Endothelial cell of umbilical vein (primary cell): ENCODE measurements at regions not wholly inside any gene's neighbourhood (a gene's known extent, or its start where the extent isn't known, plus 50 kb on each side); places are given as distances from the start of the nearest gene placed in this dataset.

Source experiments
- BruUV-seq: library from RNA; stranded (reverse); fragments of 400-500 nt; replicated peaks from 2 replicates; lab custom pipeline; 2021; lab: Mats Ljungman, UMichigan
- CTCF ChIA-PET: fragments of 300-600, 350-600 bp; sonication (Branson Sonifier 250); formaldehyde crosslinking; loops from one replicate; lab custom pipeline; 2021; ENCODE audit warnings: antibody characterized with exemption, inconsistent platforms; lab: Charles Lee
- POLR2A ChIA-PET: fragments of 300-600, 350-600 bp; sonication (Branson Sonifier 250); formaldehyde crosslinking; loops from one replicate; lab custom pipeline; 2021; ENCODE audit warnings: antibody characterized with exemption, inconsistent platforms; lab: Charles Lee
- DNase-seq: peaks from one replicate; pipeline ENCODE4 v3.0.0-alpha.2; 2011; ENCODE audit warnings: low read depth, low spot score
- FAIRE-seq: peaks from 2 replicates; lab custom pipeline; 2011; peaks lifted over from hg19 to GRCh38; lab: Jason Lieb, UNC
- H2AFZ ChIP-seq: 2 replicates; pipeline ENCODE4 v1.6.0; 2012; ENCODE audit warnings: low read depth, low read length, control low read depth, inconsistent platforms
- H3K27ac ChIP-seq: 2 replicates; pipeline ENCODE4 v1.5.1; 2011; ENCODE audit warnings: low read depth, mild to moderate bottlenecking, control low read depth, low read length, moderate library complexity; ENCODE audit not compliant: insufficient read depth
- H3K27me3 ChIP-seq, 2 experiments: 2 replicates each; pipeline versions ENCODE4 v1.6.0 to v1.6.1; 2011; ENCODE audit warnings: low read length in 2 of 2, mixed read lengths in 1 of 2; ENCODE audit not compliant: control insufficient read depth in 2 of 2, insufficient read depth in 2 of 2
- H3K36me3 ChIP-seq, 2 experiments: 2 replicates in 1 of 2; 3 replicates in 1 of 2; pipeline ENCODE4 v1.5.1; 2011; ENCODE audit warnings: low read length in 2 of 2, mild to moderate bottlenecking in 1 of 2, moderate library complexity in 1 of 2; ENCODE audit not compliant: control insufficient read depth in 2 of 2, insufficient read depth in 2 of 2; ENCODE audit errors: extremely low read depth in 1 of 2
- H3K4me1 ChIP-seq: 3 replicates; pipeline ENCODE4 v1.5.1; 2011; ENCODE audit warnings: mild to moderate bottlenecking, low read length; ENCODE audit not compliant: control insufficient read depth, insufficient read depth; ENCODE audit errors: extremely low read depth
- H3K4me2 ChIP-seq: 2 replicates; pipeline ENCODE4 v1.6.1; 2011; ENCODE audit warnings: low read length, control low read depth, mixed read lengths; ENCODE audit not compliant: insufficient read depth
- H3K4me3 ChIP-seq, 3 experiments: fragments of 200-600 bp in 1 of 3; sonication (generic), shearing (Covaris generic) in 1 of 3; replicated peaks in 1 of 3; 2 replicates each; pipeline ENCODE4 v1.5.1; 2011 to 2016; ENCODE audit warnings: control low read depth in 3 of 3, low read length in 3 of 3, mild to moderate bottlenecking in 2 of 3, inconsistent platforms in 1 of 3, low read depth in 1 of 3, moderate library complexity in 1 of 3; ENCODE audit not compliant: insufficient read depth in 1 of 3
- H3K79me2 ChIP-seq: 2 replicates; pipeline ENCODE4 v1.6.0; 2012; ENCODE audit warnings: low read length, inconsistent platforms; ENCODE audit not compliant: control insufficient read depth, insufficient read depth
- H3K9ac ChIP-seq: replicated peaks from 2 replicates; pipeline ENCODE3; 2011; ENCODE audit warnings: low read length, control low read depth; ENCODE audit not compliant: insufficient read depth; ENCODE audit errors: extremely low read depth
- H3K9me1 ChIP-seq: replicated peaks from 3 replicates; pipeline ENCODE4 v1.6.0; 2011; ENCODE audit warnings: mild to moderate bottlenecking, low read length; ENCODE audit not compliant: control insufficient read depth, insufficient read depth; ENCODE audit errors: extremely low read depth
- H3K9me3 ChIP-seq: replicated peaks from 2 replicates; pipeline ENCODE4 v1.5.1; 2012; ENCODE audit warnings: low read length, inconsistent platforms; ENCODE audit not compliant: control insufficient read depth, insufficient read depth
- H4K20me1 ChIP-seq: replicated peaks from 2 replicates; pipeline ENCODE3; 2011; ENCODE audit warnings: mild to moderate bottlenecking, low read length; ENCODE audit not compliant: control insufficient read depth, insufficient read depth; ENCODE audit errors: extremely low read depth
- EZH2 ChIP-seq: IDR thresholded peaks from 2 replicates; pipeline ENCODE4 v1.6.1; 2012; ENCODE audit warnings: borderline replicate concordance, low read depth, mild to moderate bottlenecking, moderate library complexity, low read length, inconsistent platforms; ENCODE audit not compliant: severe bottlenecking
- FOS ChIP-seq: IDR thresholded peaks from 2 replicates; pipeline ENCODE4 v1.6.1; 2011; ENCODE audit warnings: mild to moderate bottlenecking, low read length, moderate library complexity, borderline replicate concordance; ENCODE audit not compliant: insufficient read depth
- GATA2 ChIP-seq: IDR thresholded peaks from 2 replicates; pipeline ENCODE4 v1.7.0; 2011; ENCODE audit warnings: low read depth, mild to moderate bottlenecking, moderate library complexity, mixed read lengths, low read length; ENCODE audit not compliant: insufficient read length, insufficient read depth
- JUN ChIP-seq: IDR thresholded peaks from 2 replicates; pipeline ENCODE4 v1.6.1; 2011; ENCODE audit warnings: borderline replicate concordance, low read depth; ENCODE audit not compliant: insufficient read length, insufficient read depth
- MYC ChIP-seq: IDR thresholded peaks from one replicate; pipeline ENCODE4 v1.6.1; 2011; ENCODE audit warnings: mild to moderate bottlenecking, low read depth, low read length
- POLR2A ChIP-seq: IDR thresholded peaks from 2 replicates; pipeline ENCODE4 v1.6.1; 2012; ENCODE audit warnings: low read depth, mild to moderate bottlenecking, control low read depth, low read length
- POLR2AphosphoS5 ChIP-seq: IDR thresholded peaks from 2 replicates; pipeline ENCODE4 v1.6.1; 2012; ENCODE audit warnings: low read depth, mild to moderate bottlenecking, control low read depth, low read length, moderate library complexity; ENCODE audit not compliant: insufficient read depth
- dilution Hi-C: fragments of 300-500 bp; cut with MboI; formaldehyde crosslinking; loops from one replicate; pipeline ENCODE4 v1.15.0; 2019; ENCODE audit warnings: low sequenced_read_pairs; ENCODE audit not compliant: extremely low pct_ligation_motif_present
- intact Hi-C: fragments of 100-400 bp; cut with micrococcal nuclease; formaldehyde crosslinking; loops from one replicate; pipeline ENCODE4 v1.10.0; 2022
- TF ChIP-seq, protein P1 (sequence below), 2 donors: IDR thresholded peaks; 1 replicate in 1 of 2; 2 replicates in 1 of 2; pipeline ENCODE4 v1.5.1; 2011; ENCODE audit warnings: low read length in 2 of 2, mild to moderate bottlenecking in 2 of 2, moderate library complexity in 2 of 2, control low read depth in 1 of 2, inconsistent platforms in 1 of 2, low read depth in 1 of 2; ENCODE audit not compliant: insufficient read depth in 1 of 2; ENCODE audit errors: extremely low read depth in 1 of 2
- TF ChIP-seq, protein P2 (sequence below): IDR thresholded peaks from 2 replicates; pipeline ENCODE4 v1.6.1; 2011; ENCODE audit not compliant: insufficient read depth, insufficient read length

DNA sequence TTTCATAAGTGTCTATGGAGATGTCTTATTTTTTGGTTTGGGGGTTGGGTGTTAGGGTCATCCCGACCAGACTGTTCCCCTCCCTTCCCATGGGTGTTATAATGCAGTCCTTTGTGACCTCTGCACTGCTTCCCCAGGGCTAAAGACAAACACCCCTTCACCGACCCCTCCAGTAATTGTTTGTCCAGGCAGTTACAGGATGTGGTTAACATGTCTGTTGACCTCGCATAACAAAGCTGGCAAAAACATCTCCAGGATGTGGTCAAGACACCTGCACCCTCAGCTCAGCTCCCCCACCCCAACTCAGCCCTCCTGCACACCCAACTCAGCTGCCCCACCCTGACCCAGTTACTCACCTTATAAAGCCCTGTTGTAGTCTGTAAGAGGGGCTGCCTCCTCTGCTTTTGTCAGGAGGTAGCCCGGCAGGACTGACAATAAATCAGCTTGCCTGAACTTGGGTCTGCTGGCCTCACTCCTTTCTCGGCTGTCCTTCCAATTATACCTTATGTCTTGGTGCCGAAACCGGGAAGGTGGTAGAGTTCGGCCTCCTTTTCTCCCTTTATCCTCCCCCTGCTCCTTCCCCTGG is 102.2 kb downstream of the ZNF92 start:
- H2AFZ ChIP-seq, result no peak overlapping the region
- H3K4me3 ChIP-seq, result no peak overlapping the region
- no peaks in the 10 kb centered on the region for H3K79me2 ChIP-seq
- TF ChIP-seq JUN, result no peak
- peak; percentile 82 for TF ChIP-seq POLR2AphosphoS5
- peak; percentile 25 for TF ChIP-seq FOS
- no peak for TF ChIP-seq EZH2
- H4K20me1 ChIP-seq, result no peaks in the 10 kb centered on the region
- H3K27ac ChIP-seq, result no peak overlapping the region
- no peak overlapping the region for H3K4me2 ChIP-seq
- peak; percentile 65 for DNase-seq
- H3K36me3 ChIP-seq, result no peaks in the 10 kb centered on the region
- intact Hi-C loops, result no loop called here
- FAIRE-seq, result no peak
- H3K27me3 ChIP-seq, result no peaks in the 10 kb centered on the region
- H3K9me3 ChIP-seq, result no peaks in the 10 kb centered on the region
- H3K9me1 ChIP-seq, result no peaks in the 10 kb centered on the region
- H3K9ac ChIP-seq, result no peak overlapping the region
- POLR2A ChIA-PET, result interaction anchor here (1.0 kb wide), 1 partner anchor 102 kb away, joined by 3 read pairs; the partner anchor contains the start of gene ZNF92
- H3K4me1 ChIP-seq, result peaks cover 4% of the 10 kb centered on the region
- dilution Hi-C loops, result no loop called here
- no TSS peak for BruUV-seq
- CTCF ChIA-PET, result no interaction called here

DNA sequence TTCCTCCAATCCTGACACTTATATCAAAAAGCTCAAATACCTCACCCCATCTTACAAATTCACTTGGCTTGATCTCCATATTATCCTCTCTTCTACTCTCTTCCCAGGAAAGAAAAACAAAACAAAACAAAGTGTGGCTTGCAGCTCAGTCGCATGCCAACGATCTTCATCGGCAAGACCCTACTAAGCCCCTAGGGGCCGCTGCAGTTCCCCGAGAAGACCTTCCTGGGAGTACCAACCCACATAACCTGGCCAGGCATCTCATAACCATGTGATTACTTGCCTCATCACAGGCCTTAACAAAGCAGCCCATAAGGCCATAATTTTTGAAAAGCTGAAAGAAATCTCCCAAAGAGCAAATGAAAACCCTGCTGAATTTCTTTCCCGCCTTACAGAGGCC is 103.7 kb downstream of the ZNF92 start:
- dilution Hi-C loops (no loop called here), intact Hi-C loops (no loop called here)
- no peak overlapping the region for H3K4me3 ChIP-seq
- H3K79me2 ChIP-seq, result no peaks in the 10 kb centered on the region
- no peak overlapping the region for H2AFZ ChIP-seq
- ChIA-PET POLR2A (no interaction called here), CTCF (interaction anchor here (0.6 to 1.2 kb wide), 2 partner anchors 11 to 528 kb away, joined by 3 read pairs; no protein-coding TSS in a partner anchor)
- no peak overlapping the region for H3K9ac ChIP-seq
- DNase-seq (no peak), FAIRE-seq (no peak)
- H4K20me1 ChIP-seq, result no peaks in the 10 kb centered on the region
- BruUV-seq, result no TSS peak
- no peaks in the 10 kb centered on the region for H3K9me1 ChIP-seq
- H3K36me3 ChIP-seq, result no peaks in the 10 kb centered on the region
- H3K4me1 ChIP-seq, result peaks cover 4% of the 10 kb centered on the region
- no peaks in the 10 kb centered on the region for H3K9me3 ChIP-seq
- TF ChIP-seq, protein P1, sequence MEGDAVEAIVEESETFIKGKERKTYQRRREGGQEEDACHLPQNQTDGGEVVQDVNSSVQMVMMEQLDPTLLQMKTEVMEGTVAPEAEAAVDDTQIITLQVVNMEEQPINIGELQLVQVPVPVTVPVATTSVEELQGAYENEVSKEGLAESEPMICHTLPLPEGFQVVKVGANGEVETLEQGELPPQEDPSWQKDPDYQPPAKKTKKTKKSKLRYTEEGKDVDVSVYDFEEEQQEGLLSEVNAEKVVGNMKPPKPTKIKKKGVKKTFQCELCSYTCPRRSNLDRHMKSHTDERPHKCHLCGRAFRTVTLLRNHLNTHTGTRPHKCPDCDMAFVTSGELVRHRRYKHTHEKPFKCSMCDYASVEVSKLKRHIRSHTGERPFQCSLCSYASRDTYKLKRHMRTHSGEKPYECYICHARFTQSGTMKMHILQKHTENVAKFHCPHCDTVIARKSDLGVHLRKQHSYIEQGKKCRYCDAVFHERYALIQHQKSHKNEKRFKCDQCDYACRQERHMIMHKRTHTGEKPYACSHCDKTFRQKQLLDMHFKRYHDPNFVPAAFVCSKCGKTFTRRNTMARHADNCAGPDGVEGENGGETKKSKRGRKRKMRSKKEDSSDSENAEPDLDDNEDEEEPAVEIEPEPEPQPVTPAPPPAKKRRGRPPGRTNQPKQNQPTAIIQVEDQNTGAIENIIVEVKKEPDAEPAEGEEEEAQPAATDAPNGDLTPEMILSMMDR (IDR thresholded peaks at IDR 0.05; ENCODE audit: extremely low read depth in 1 of 2, insufficient read depth in 1 of 2, low read depth in 1 of 2, low read length in 2 of 2), result peak; percentile 17 to 30
- TF ChIP-seq MYC (no peak), FOS (no peak), EZH2 (no peak), GATA2 (no peak), JUN (no peak), POLR2A (no peak), POLR2AphosphoS5 (no peak)
- TF ChIP-seq, protein P2, sequence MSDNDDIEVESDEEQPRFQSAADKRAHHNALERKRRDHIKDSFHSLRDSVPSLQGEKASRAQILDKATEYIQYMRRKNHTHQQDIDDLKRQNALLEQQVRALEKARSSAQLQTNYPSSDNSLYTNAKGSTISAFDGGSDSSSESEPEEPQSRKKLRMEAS, result no peak
- H3K4me2 ChIP-seq, result no peak overlapping the region
- H3K27me3 ChIP-seq, result no peaks in the 10 kb centered on the region
- no peak overlapping the region for H3K27ac ChIP-seq
